PC-3 (cell line): ENCODE measurements at regions not wholly inside any gene's neighbourhood (a gene's known extent, or its start where the extent isn't known, plus 50 kb on each side); places are given as distances from the start of the nearest gene placed in this dataset.

ENCODE experiments used
- ATAC-seq: fragments of 200-7000 bp; cut with Tn5 transposase; 2 replicates; pipeline ENCODE4 v1.9.1; 2020; ENCODE audit warnings: mild to moderate bottlenecking, moderate library complexity
- BruUV-seq: library from RNA; stranded (reverse); fragments of 400-500 nt; replicated peaks from 2 replicates; lab custom pipeline; 2021; lab: Mats Ljungman, UMichigan
- CTCF ChIA-PET: fragments of 300-600 bp; sonication (Branson Sonifier 250); formaldehyde crosslinking; loops from one replicate; lab custom pipeline; 2022; ENCODE audit warnings: antibody characterized with exemption; lab: Charles Lee
- POLR2A ChIA-PET: fragments of 300-600 bp; sonication (Branson Sonifier 250); formaldehyde crosslinking; loops from one replicate; lab custom pipeline; 2022; ENCODE audit warnings: antibody characterized with exemption; ENCODE audit not compliant: unreplicated experiment; lab: Charles Lee
- DNase-seq: peaks from one replicate; pipeline ENCODE4 v3.0.0-alpha.2; 2015
- H2AFZ ChIP-seq: fragments of 300-600 bp; sonication (generic); 2 replicates; pipeline ENCODE4 v1.6.0; 2016; ENCODE audit warnings: antibody characterized with exemption, low read length
- H3F3A ChIP-seq: fragments of 300-600 bp; sonication (generic); one replicate; pipeline ENCODE4 v1.6.0; 2017; ENCODE audit warnings: antibody characterized with exemption, low read length, control low read depth, mild to moderate bottlenecking; ENCODE audit not compliant: unreplicated experiment
- H3K27ac ChIP-seq: fragments of 300-600 bp; sonication (generic); 2 replicates; pipeline ENCODE4 v1.5.1; 2016; ENCODE audit warnings: mild to moderate bottlenecking, low read length
- H3K27me3 ChIP-seq: fragments of 300-600 bp; sonication (generic); 2 replicates; pipeline ENCODE4 v1.6.1; 2016; ENCODE audit warnings: low read length, mixed read lengths
- H3K36me3 ChIP-seq: fragments of 300-600 bp; sonication (generic); 2 replicates; pipeline ENCODE4 v1.6.1; 2016; ENCODE audit warnings: low read depth, mixed run types, low read length, mixed read lengths
- H3K4me1 ChIP-seq: fragments of 300-600 bp; sonication (generic); 2 replicates; pipeline ENCODE4 v1.5.1; 2016; ENCODE audit warnings: low read length; ENCODE audit not compliant: insufficient read depth
- H3K4me2 ChIP-seq: fragments of 300-600 bp; sonication (generic); 2 replicates; pipeline ENCODE4 v1.6.0; 2016; ENCODE audit warnings: low read length
- H3K4me3 ChIP-seq: fragments of 300-600 bp; sonication (generic); 2 replicates; pipeline ENCODE4 v1.5.1; 2016; ENCODE audit warnings: mild to moderate bottlenecking, low read length, mixed read lengths
- H3K79me2 ChIP-seq: fragments of 300-600 bp; sonication (generic); 2 replicates; pipeline ENCODE4 v1.6.1; 2017; ENCODE audit warnings: low read length, mixed read lengths
- H3K9ac ChIP-seq: fragments of 300-600 bp; sonication (generic); 2 replicates; pipeline ENCODE4 v1.6.0; 2016; ENCODE audit warnings: mild to moderate bottlenecking, low read length
- H3K9me2 ChIP-seq: fragments of 300-600 bp; sonication (generic); replicated peaks from 2 replicates; pipeline ENCODE4 v1.6.1; 2016; ENCODE audit warnings: mixed run types, low read length, mixed read lengths
- H3K9me3 ChIP-seq: fragments of 300-600 bp; sonication (generic); 2 replicates; pipeline ENCODE4 v1.6.1; 2016; ENCODE audit warnings: low read length, mixed read lengths
- H4K20me1 ChIP-seq: fragments of 300-600 bp; sonication (generic); 2 replicates; pipeline ENCODE4 v1.6.1; 2016; ENCODE audit warnings: low read length, mixed read lengths
- EZH2 ChIP-seq: fragments of 300-600 bp; sonication (generic); IDR thresholded peaks from one replicate; pipeline ENCODE4 v1.6.1; 2017; ENCODE audit warnings: antibody characterized with exemption, mild to moderate bottlenecking, low read length; ENCODE audit not compliant: unreplicated experiment
- EZH2phosphoT487 ChIP-seq: fragments of 300-600 bp; sonication (generic); IDR thresholded peaks from 2 replicates; pipeline ENCODE4 v1.6.1; 2018; ENCODE audit warnings: mild to moderate bottlenecking, antibody characterized with exemption, low read length, borderline replicate concordance
- intact Hi-C: fragments of 100-400 bp; cut with micrococcal nuclease; formaldehyde crosslinking; loops from 2 replicates; pipeline ENCODE4 v1.9.0; 2023
- TF ChIP-seq, protein P1 (sequence below): fragments of 300-600 bp; sonication (generic); conservative IDR thresholded peaks from 2 replicates; pipeline ENCODE4 v1.5.1; 2017; ENCODE audit warnings: antibody characterized with exemption, low read depth, mild to moderate bottlenecking, low read length

DNA sequence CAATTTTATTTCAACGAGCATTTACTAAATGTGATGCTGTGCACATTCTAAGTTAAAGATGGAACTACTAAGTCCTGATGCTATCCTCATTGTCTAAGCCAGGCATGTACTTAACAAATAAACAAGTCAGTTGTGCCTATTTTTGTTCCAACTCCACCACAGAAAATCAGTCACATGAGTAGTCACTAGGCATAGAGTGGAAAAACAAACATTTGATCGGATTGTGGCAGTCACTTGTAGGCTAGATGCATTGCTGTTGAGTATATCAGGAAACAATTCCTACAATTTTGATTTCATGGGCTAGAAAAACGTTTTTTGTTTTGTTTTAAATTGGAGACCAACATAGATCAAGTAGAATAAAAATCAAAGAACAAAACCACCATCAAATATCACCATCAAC lies 177.6 kb upstream of the SLC25A13 start:
- no peak overlapping the region for H2AFZ ChIP-seq
- H3K4me2 ChIP-seq: no peak overlapping the region
- no peaks in the 10 kb centered on the region for H3K36me3 ChIP-seq
- no TSS peak for BruUV-seq
- ChIA-PET POLR2A (no interaction called here), CTCF (no interaction called here)
- TF ChIP-seq, protein P1, sequence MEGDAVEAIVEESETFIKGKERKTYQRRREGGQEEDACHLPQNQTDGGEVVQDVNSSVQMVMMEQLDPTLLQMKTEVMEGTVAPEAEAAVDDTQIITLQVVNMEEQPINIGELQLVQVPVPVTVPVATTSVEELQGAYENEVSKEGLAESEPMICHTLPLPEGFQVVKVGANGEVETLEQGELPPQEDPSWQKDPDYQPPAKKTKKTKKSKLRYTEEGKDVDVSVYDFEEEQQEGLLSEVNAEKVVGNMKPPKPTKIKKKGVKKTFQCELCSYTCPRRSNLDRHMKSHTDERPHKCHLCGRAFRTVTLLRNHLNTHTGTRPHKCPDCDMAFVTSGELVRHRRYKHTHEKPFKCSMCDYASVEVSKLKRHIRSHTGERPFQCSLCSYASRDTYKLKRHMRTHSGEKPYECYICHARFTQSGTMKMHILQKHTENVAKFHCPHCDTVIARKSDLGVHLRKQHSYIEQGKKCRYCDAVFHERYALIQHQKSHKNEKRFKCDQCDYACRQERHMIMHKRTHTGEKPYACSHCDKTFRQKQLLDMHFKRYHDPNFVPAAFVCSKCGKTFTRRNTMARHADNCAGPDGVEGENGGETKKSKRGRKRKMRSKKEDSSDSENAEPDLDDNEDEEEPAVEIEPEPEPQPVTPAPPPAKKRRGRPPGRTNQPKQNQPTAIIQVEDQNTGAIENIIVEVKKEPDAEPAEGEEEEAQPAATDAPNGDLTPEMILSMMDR: no peak
- TF ChIP-seq EZH2phosphoT487 (no peak), EZH2 (no peak)
- ATAC-seq (no peak), DNase-seq (no peak)
- H3K4me3 ChIP-seq: no peak overlapping the region
- H3K27ac ChIP-seq: no peak overlapping the region
- H3K4me1 ChIP-seq: peaks cover 10% of the 10 kb centered on the region
- no peaks in the 10 kb centered on the region for H3K79me2 ChIP-seq
- H3K9ac ChIP-seq: no peak overlapping the region
- H3K27me3 ChIP-seq: no peaks in the 10 kb centered on the region
- intact Hi-C loops: no loop called here
- H3F3A ChIP-seq: no peaks in the 10 kb centered on the region
- H3K9me3 ChIP-seq: no peaks in the 10 kb centered on the region
- no peaks in the 10 kb centered on the region for H3K9me2 ChIP-seq
- H4K20me1 ChIP-seq: no peaks in the 10 kb centered on the region

DNA sequence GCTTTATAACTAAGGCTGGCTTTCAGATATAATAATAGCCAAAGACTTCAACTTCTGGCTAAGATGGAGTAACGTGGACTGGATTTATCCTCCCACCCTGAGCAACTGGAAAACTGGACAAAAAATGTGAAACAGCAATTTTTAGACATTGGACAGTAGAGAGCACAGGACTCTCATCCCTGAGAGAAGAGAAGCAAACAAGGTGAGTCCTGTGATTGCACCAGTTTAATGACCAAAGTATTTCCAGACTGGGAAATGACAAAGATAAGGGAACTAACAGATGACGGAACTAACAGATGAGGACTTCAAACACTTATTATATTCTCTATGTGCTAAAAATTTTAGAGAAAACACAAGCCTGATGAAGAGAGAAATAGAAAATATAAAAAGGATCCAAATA lies 175.7 kb upstream of the SLC25A13 start:
- Histone ChIP-seq H3K9ac (no peak overlapping the region), H3K27ac (no peak overlapping the region), H2AFZ (no peak overlapping the region), H3K4me1 (peaks cover 10% of the 10 kb centered on the region), H3K79me2 (no peaks in the 10 kb centered on the region), H3K9me3 (no peaks in the 10 kb centered on the region), H3K36me3 (no peaks in the 10 kb centered on the region), H3K9me2 (no peaks in the 10 kb centered on the region), H3K4me3 (no peak overlapping the region), H3K27me3 (no peaks in the 10 kb centered on the region), H3K4me2 (no peak overlapping the region), H3F3A (no peaks in the 10 kb centered on the region), H4K20me1 (no peaks in the 10 kb centered on the region)
- intact Hi-C loops: no loop called here
- ATAC-seq (no peak), DNase-seq (no peak)
- CTCF ChIA-PET: no interaction called here
- TF ChIP-seq EZH2phosphoT487 (no peak), EZH2 (no peak)
- TF ChIP-seq, protein P1: no peak
- POLR2A ChIA-PET: no interaction called here
- BruUV-seq: no TSS peak

- no TSS peak for BruUV-seq
- Histone ChIP-seq H3K4me2 (peak overlapping the region; percentile 48), H3K4me3 (no peak overlapping the region), H3K4me1 (peaks cover 10% of the 10 kb centered on the region), H3K9me3 (no peaks in the 10 kb centered on the region), H3K9me2 (no peaks in the 10 kb centered on the region), H2AFZ (peak overlapping the region; percentile 30; the same call in 1 of the 2 replicates), H3K9ac (no peak overlapping the region), H3K27ac (no peak overlapping the region), H3K27me3 (no peaks in the 10 kb centered on the region), H4K20me1 (no peaks in the 10 kb centered on the region), H3K79me2 (no peaks in the 10 kb centered on the region), H3F3A (no peaks in the 10 kb centered on the region), H3K36me3 (no peaks in the 10 kb centered on the region)
- DNase-seq (peak; percentile 65), ATAC-seq (peak; percentile 59)
- POLR2A ChIA-PET: no interaction called here
- intact Hi-C loops: no loop called here
- CTCF ChIA-PET: no interaction called here
- no peak for TF ChIP-seq EZH2
- TF ChIP-seq EZH2phosphoT487: no peak
- TF ChIP-seq, protein P1: no peak
Measured at GRCh38 chr7:96495751-96496216, 173.9 kb upstream of the SLC25A13 start.
